HG03280 (cell line): ENCODE measurements at regions not wholly inside any gene's neighbourhood (a gene's known extent, or its start where the extent isn't known, plus 50 kb on each side); places are given as distances from the start of the nearest gene placed in this dataset.
"Not testable (repeated sequence)": the region's sequence is repeated elsewhere in the genome, so short reads cannot be mapped to it uniquely, and the experiment has no call there.

Experiments
- ATAC-seq: cut with Tn5 transposase; IDR thresholded peaks from one replicate; pipeline ENCODE4 v1.9.1; 2021; ENCODE audit warnings: mild to moderate bottlenecking, moderate library complexity; ENCODE audit not compliant: unreplicated experiment

- ATAC-seq = no peak
These were observed 672.6 kb downstream of the MAFB start for GRCh38 chr20:40016392-40016791.

GRCh38 chr20:40012026-40012425 lies 677.0 kb downstream of the MAFB start:
- not testable (repeated sequence) for ATAC-seq

GRCh38 chr20:40010483-40010882 lies 678.6 kb downstream of the MAFB start:
- no peak for ATAC-seq

GRCh38 chr20:40009542-40009941 lies 679.5 kb downstream of the MAFB start:
- ATAC-seq = no peak

GRCh38 chr20:40008177-40008576 lies 680.9 kb downstream of the MAFB start:
- ATAC-seq = no peak

- no peak for ATAC-seq
These were observed 682.7 kb downstream of the MAFB start for GRCh38 chr20:40006168-40006860.

- not testable (repeated sequence) for ATAC-seq
These were observed 684.9 kb downstream of the MAFB start for GRCh38 chr20:40004092-40004491.

- no peak for ATAC-seq
These were observed 695.3 kb downstream of the MAFB start for GRCh38 chr20:39993742-39994141.

- ATAC-seq = no peak
These were observed 698.3 kb downstream of the MAFB start for GRCh38 chr20:39990692-39991091.

- no peak for ATAC-seq
These were observed 700.0 kb downstream of the MAFB start for GRCh38 chr20:39988991-39989390.

GRCh38 chr20:39986173-39986904 lies 702.7 kb downstream of the MAFB start:
- no peak for ATAC-seq

GRCh38 chr20:39985271-39985827 lies 703.7 kb downstream of the MAFB start:
- no peak for ATAC-seq

GRCh38 chr20:39983655-39984054 lies 705.4 kb downstream of the MAFB start:
- ATAC-seq = no peak

GRCh38 chr20:39983183-39983582 lies 705.9 kb downstream of the MAFB start:
- ATAC-seq = no peak

GRCh38 chr20:39974966-39975501 lies 714.0 kb downstream of the MAFB start:
- no peak for ATAC-seq

- ATAC-seq = no peak
These were observed 720.5 kb downstream of the MAFB start for GRCh38 chr20:39968495-39968894.

- ATAC-seq = no peak
These were observed 721.2 kb downstream of the MAFB start for GRCh38 chr20:39967806-39968205.

- ATAC-seq = no peak
These were observed 727.3 kb downstream of the MAFB start for GRCh38 chr20:39961637-39962244.

GRCh38 chr20:39960522-39961428 lies 728.3 kb downstream of the MAFB start:
- no peak for ATAC-seq

- not testable (repeated sequence) for ATAC-seq
These were observed 731.1 kb downstream of the MAFB start for GRCh38 chr20:39957911-39958310.
